Astrocyte (in vitro differentiated cells and primary cell): ENCODE measurements at regions not wholly inside any gene's neighbourhood (a gene's known extent, or its start where the extent isn't known, plus 50 kb on each side); places are given as distances from the start of the nearest gene placed in this dataset.

ENCODE experiments used
- DNase-seq: peaks from one replicate; pipeline ENCODE4 v3.0.0-alpha.2; 2010; ENCODE audit warnings: low read depth
- FAIRE-seq: peaks from 2 replicates; lab custom pipeline; 2011; peaks lifted over from hg19 to GRCh38; lab: Jason Lieb, UNC
- H2AFZ ChIP-seq: 2 replicates; pipeline ENCODE4 v1.6.0; 2012; ENCODE audit warnings: low read depth, low read length, inconsistent platforms
- H3K27ac ChIP-seq: 2 replicates; pipeline ENCODE4 v1.5.1; 2011; ENCODE audit warnings: low read depth, low read length, inconsistent platforms
- H3K27me3 ChIP-seq: 2 replicates; pipeline ENCODE4 v1.6.0; 2011; ENCODE audit warnings: low read length, inconsistent platforms; ENCODE audit not compliant: insufficient read depth
- H3K36me3 ChIP-seq: 2 replicates; pipeline ENCODE4 v1.5.1; 2011; ENCODE audit warnings: low read length, inconsistent platforms; ENCODE audit not compliant: insufficient read depth
- H3K4me1 ChIP-seq: 2 replicates; pipeline ENCODE4 v1.5.1; 2011; ENCODE audit warnings: low read length, inconsistent platforms; ENCODE audit not compliant: insufficient read depth
- H3K4me2 ChIP-seq: 2 replicates; pipeline ENCODE4 v1.6.0; 2012; ENCODE audit warnings: low read length, inconsistent platforms
- H3K4me3 ChIP-seq: 2 replicates; pipeline ENCODE4 v1.5.1; 2011; ENCODE audit warnings: low read depth, mild to moderate bottlenecking, low read length, inconsistent platforms; ENCODE audit not compliant: insufficient read depth
- H3K79me2 ChIP-seq: 2 replicates; pipeline ENCODE4 v1.6.0; 2012; ENCODE audit warnings: mild to moderate bottlenecking, low read length, inconsistent platforms; ENCODE audit not compliant: insufficient read depth
- H3K9ac ChIP-seq: 2 replicates; pipeline ENCODE4 v1.6.0; 2012; ENCODE audit warnings: mild to moderate bottlenecking, low read length, inconsistent platforms
- H3K9me3 ChIP-seq: 2 replicates; pipeline ENCODE4 v1.5.1; 2012; ENCODE audit warnings: low read depth, mild to moderate bottlenecking, low read length, inconsistent platforms; ENCODE audit not compliant: insufficient read depth
- H4K20me1 ChIP-seq: 2 replicates; pipeline ENCODE4 v1.6.0; 2012; ENCODE audit warnings: low read length, inconsistent platforms; ENCODE audit not compliant: insufficient read depth
- H3K27ac Mint-ChIP-seq: one replicate; pipeline ENCODE4 v1.8.0; 2021; ENCODE audit warnings: mild to moderate bottlenecking, mixed read lengths; ENCODE audit not compliant: unreplicated experiment
- H3K27me3 Mint-ChIP-seq: one replicate; pipeline ENCODE4 v1.8.0; 2021; ENCODE audit warnings: low read depth, mixed read lengths; ENCODE audit not compliant: unreplicated experiment
- H3K36me3 Mint-ChIP-seq: one replicate; pipeline ENCODE4 v1.8.0; 2021; ENCODE audit warnings: low read depth, mixed read lengths; ENCODE audit not compliant: unreplicated experiment
- H3K4me1 Mint-ChIP-seq: one replicate; pipeline ENCODE4 v1.8.0; 2021; ENCODE audit warnings: low read depth, mixed read lengths; ENCODE audit not compliant: unreplicated experiment
- H3K4me3 Mint-ChIP-seq: one replicate; pipeline ENCODE4 v1.8.0; 2021; ENCODE audit warnings: mild to moderate bottlenecking, moderate library complexity, mixed read lengths; ENCODE audit not compliant: unreplicated experiment
- H3K9me3 Mint-ChIP-seq: one replicate; pipeline ENCODE4 v1.8.0; 2021; ENCODE audit warnings: mild to moderate bottlenecking, mixed read lengths; ENCODE audit not compliant: unreplicated experiment
- EZH2 ChIP-seq: IDR thresholded peaks from 2 replicates; pipeline ENCODE4 v1.6.1; 2012; ENCODE audit warnings: mild to moderate bottlenecking, low read length, inconsistent platforms; ENCODE audit not compliant: insufficient read depth
- TF ChIP-seq, protein P1 (sequence below): IDR thresholded peaks from 2 replicates; pipeline ENCODE4 v1.5.1; 2011; ENCODE audit warnings: low read depth, mild to moderate bottlenecking, inconsistent platforms, low read length, moderate library complexity; ENCODE audit not compliant: insufficient read depth

DNA sequence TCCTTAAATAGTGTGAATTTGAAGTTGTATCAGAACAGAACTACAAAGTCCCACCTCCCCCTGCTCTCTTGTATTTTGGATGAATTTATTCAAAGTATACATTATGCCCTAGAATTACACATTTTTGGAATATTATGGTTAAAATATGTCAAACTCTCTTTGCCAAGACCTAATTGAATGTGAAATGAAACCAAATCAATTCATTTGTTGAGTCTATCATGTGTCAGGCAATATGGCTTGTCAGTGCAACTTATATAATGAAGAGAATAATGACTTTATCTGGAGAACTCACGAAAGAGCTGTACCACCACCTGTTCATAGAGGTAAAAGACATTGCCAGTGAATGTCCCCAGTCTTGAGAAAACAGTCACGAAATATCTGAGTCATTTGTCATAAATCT is 106.8 kb downstream of the TUSC1 start:
- no peaks in the 10 kb centered on the region for H3K79me2 ChIP-seq
- TF ChIP-seq, protein P1, sequence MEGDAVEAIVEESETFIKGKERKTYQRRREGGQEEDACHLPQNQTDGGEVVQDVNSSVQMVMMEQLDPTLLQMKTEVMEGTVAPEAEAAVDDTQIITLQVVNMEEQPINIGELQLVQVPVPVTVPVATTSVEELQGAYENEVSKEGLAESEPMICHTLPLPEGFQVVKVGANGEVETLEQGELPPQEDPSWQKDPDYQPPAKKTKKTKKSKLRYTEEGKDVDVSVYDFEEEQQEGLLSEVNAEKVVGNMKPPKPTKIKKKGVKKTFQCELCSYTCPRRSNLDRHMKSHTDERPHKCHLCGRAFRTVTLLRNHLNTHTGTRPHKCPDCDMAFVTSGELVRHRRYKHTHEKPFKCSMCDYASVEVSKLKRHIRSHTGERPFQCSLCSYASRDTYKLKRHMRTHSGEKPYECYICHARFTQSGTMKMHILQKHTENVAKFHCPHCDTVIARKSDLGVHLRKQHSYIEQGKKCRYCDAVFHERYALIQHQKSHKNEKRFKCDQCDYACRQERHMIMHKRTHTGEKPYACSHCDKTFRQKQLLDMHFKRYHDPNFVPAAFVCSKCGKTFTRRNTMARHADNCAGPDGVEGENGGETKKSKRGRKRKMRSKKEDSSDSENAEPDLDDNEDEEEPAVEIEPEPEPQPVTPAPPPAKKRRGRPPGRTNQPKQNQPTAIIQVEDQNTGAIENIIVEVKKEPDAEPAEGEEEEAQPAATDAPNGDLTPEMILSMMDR = no peak
- TF ChIP-seq EZH2 = no peak
- no peak overlapping the region for H3K4me2 ChIP-seq
- Mint-ChIP-seq H3K27me3 (no peaks in the 10 kb centered on the region), H3K27ac (no peak overlapping the region), H3K4me3 (no peak overlapping the region), H3K9me3 (no peaks in the 10 kb centered on the region), H3K36me3 (no peaks in the 10 kb centered on the region), H3K4me1 (no peaks in the 10 kb centered on the region)
- no peaks in the 10 kb centered on the region for H4K20me1 ChIP-seq
- H2AFZ ChIP-seq = no peak overlapping the region
- no peaks in the 10 kb centered on the region for H3K36me3 ChIP-seq
- no peak overlapping the region for H3K9ac ChIP-seq
- no peaks in the 10 kb centered on the region for H3K4me1 ChIP-seq
- H3K27me3 ChIP-seq = no peaks in the 10 kb centered on the region
- no peaks in the 10 kb centered on the region for H3K9me3 ChIP-seq
- no peak for DNase-seq
- no peak overlapping the region for H3K4me3 ChIP-seq
- FAIRE-seq = no peak
- no peak overlapping the region for H3K27ac ChIP-seq

DNA sequence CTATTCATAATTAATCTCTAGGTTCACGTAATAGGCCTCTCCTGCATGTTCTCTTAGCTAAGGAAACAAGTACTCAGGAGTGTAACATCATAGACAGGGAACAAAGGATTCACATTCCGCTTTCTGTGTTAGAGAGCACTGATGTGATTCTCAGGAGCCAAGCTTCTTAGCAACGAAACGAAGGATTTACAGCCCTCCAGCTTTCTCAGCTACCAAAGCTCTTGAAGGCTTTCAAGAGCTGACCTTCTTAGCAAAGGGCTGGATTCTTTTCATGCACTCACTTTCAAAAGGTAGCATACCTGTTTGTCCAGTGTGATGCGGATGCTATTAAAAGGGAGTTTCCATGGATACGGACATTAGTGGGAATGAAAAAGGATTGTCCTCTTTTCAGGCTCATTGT is 107.4 kb downstream of the TUSC1 start:
- no peak for TF ChIP-seq EZH2
- TF ChIP-seq, protein P1 = no peak
- H3K4me1 ChIP-seq = no peaks in the 10 kb centered on the region
- no peak overlapping the region for H3K4me2 ChIP-seq
- H3K79me2 ChIP-seq = no peaks in the 10 kb centered on the region
- Mint-ChIP-seq H3K36me3 (no peaks in the 10 kb centered on the region), H3K4me3 (no peak overlapping the region), H3K9me3 (no peaks in the 10 kb centered on the region), H3K27me3 (no peaks in the 10 kb centered on the region), H3K4me1 (no peaks in the 10 kb centered on the region), H3K27ac (no peak overlapping the region)
- no peaks in the 10 kb centered on the region for H4K20me1 ChIP-seq
- H3K4me3 ChIP-seq = no peak overlapping the region
- no peaks in the 10 kb centered on the region for H3K36me3 ChIP-seq
- no peaks in the 10 kb centered on the region for H3K9me3 ChIP-seq
- DNase-seq = no peak
- no peak for FAIRE-seq
- no peak overlapping the region for H2AFZ ChIP-seq
- no peak overlapping the region for H3K27ac ChIP-seq
- no peaks in the 10 kb centered on the region for H3K27me3 ChIP-seq
- H3K9ac ChIP-seq = no peak overlapping the region

DNA sequence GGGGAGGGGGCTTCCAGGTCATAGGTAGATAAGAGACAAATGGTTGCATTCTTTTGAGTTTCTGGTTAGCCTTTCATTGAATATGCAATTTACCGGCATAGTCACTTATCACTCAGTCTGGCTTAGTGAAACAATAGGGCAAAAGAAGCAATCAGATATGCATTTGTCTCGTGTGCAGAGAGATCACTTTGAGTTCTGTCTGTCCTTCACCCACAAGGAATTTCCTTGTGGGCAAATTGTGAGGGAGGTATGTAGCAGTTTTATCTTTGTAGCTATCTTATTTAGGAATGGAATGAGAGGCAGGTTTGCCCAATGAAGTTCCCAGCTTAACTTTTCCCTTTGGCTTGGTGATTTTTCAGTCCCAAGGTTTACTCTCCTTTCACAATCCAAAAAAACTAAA is 116.1 kb downstream of the TUSC1 start:
- no peaks in the 10 kb centered on the region for H3K79me2 ChIP-seq
- no peak overlapping the region for H3K4me2 ChIP-seq
- H3K27ac ChIP-seq = no peak overlapping the region
- H3K4me3 Mint-ChIP-seq = no peak overlapping the region
- DNase-seq (no peak), FAIRE-seq (no peak)
- no peak overlapping the region for H3K9ac ChIP-seq
- H3K4me1 ChIP-seq = no peaks in the 10 kb centered on the region
- no peaks in the 10 kb centered on the region for H3K9me3 Mint-ChIP-seq
- no peak overlapping the region for H3K4me3 ChIP-seq
- no peaks in the 10 kb centered on the region for H3K27me3 ChIP-seq
- H4K20me1 ChIP-seq = no peaks in the 10 kb centered on the region
- H2AFZ ChIP-seq = no peak overlapping the region
- TF ChIP-seq, protein P1 = no peak
- TF ChIP-seq EZH2 = no peak
- no peaks in the 10 kb centered on the region for H3K4me1 Mint-ChIP-seq
- H3K9me3 ChIP-seq = no peaks in the 10 kb centered on the region
- H3K36me3 Mint-ChIP-seq = no peaks in the 10 kb centered on the region
- H3K27ac Mint-ChIP-seq = no peak overlapping the region
- no peaks in the 10 kb centered on the region for H3K36me3 ChIP-seq
- no peaks in the 10 kb centered on the region for H3K27me3 Mint-ChIP-seq
